Skeletal muscle satellite cell (primary cell): ENCODE measurements at regions not wholly inside any gene's neighbourhood (a gene's known extent, or its start where the extent isn't known, plus 50 kb on each side); places are given as distances from the start of the nearest gene placed in this dataset.
"Not testable (repeated sequence)": the region's sequence is repeated elsewhere in the genome, so short reads cannot be mapped to it uniquely, and the experiment has no call there.

Experiments used
- H3K27me3 ChIP-seq: 2 replicates; pipeline ENCODE4 v1.7.0; 2013; ENCODE audit warnings: low read length; ENCODE audit not compliant: control insufficient read depth, insufficient read depth
- H3K36me3 ChIP-seq: 2 replicates; pipeline ENCODE4 v1.7.0; 2013; ENCODE audit warnings: mild to moderate bottlenecking, control low read depth, low read length; ENCODE audit not compliant: insufficient read depth
- H3K4me1 ChIP-seq: 2 replicates; pipeline ENCODE4 v1.7.0; 2013; ENCODE audit warnings: low read length; ENCODE audit not compliant: control insufficient read depth, insufficient read depth
- H3K4me2 ChIP-seq: 2 replicates; pipeline ENCODE4 v1.7.0; 2013; ENCODE audit warnings: mild to moderate bottlenecking, low read length
- H3K4me3 ChIP-seq: 2 replicates; pipeline ENCODE4 v1.7.0; 2013; ENCODE audit warnings: low read length
- H3K9ac ChIP-seq: 2 replicates; pipeline ENCODE4 v1.7.0; 2013; ENCODE audit warnings: mild to moderate bottlenecking, low read depth, low read length, moderate library complexity
- H3K9me3 ChIP-seq: replicated peaks from 2 replicates; pipeline ENCODE4 v1.7.0; 2013; ENCODE audit warnings: mild to moderate bottlenecking, control low read depth, low read length

- no peaks in the 10 kb centered on the region for H3K9me3 ChIP-seq
- no peak overlapping the region for H3K4me3 ChIP-seq
- H3K9ac ChIP-seq, result no peak overlapping the region
- H3K36me3 ChIP-seq, result no peaks in the 10 kb centered on the region
- H3K27me3 ChIP-seq, result no peaks in the 10 kb centered on the region
- H3K4me1 ChIP-seq, result no peaks in the 10 kb centered on the region
- H3K4me2 ChIP-seq, result no peak overlapping the region
Measured at GRCh38 chr10:55742487-55742886, 618.6 kb downstream of the ZWINT start.

GRCh38 chr10:55740767-55741166, 620.3 kb downstream of the ZWINT start:
- not testable (repeated sequence) for H3K27me3 ChIP-seq, H3K9ac ChIP-seq, H3K4me3 ChIP-seq, H3K4me2 ChIP-seq, H3K4me1 ChIP-seq, H3K36me3 ChIP-seq, H3K9me3 ChIP-seq

GRCh38 chr10:55740110-55740509, 620.9 kb downstream of the ZWINT start:
- no peak overlapping the region for H3K4me2 ChIP-seq
- H3K9me3 ChIP-seq, result no peaks in the 10 kb centered on the region
- H3K36me3 ChIP-seq, result no peaks in the 10 kb centered on the region
- no peaks in the 10 kb centered on the region for H3K4me1 ChIP-seq
- H3K27me3 ChIP-seq, result no peaks in the 10 kb centered on the region
- no peak overlapping the region for H3K4me3 ChIP-seq
- H3K9ac ChIP-seq, result no peak overlapping the region

GRCh38 chr10:55734112-55734511, 626.9 kb downstream of the ZWINT start:
- Histone ChIP-seq H3K4me1 (no peaks in the 10 kb centered on the region), H3K27me3 (no peaks in the 10 kb centered on the region), H3K4me2 (no peak overlapping the region), H3K36me3 (no peaks in the 10 kb centered on the region), H3K4me3 (no peak overlapping the region), H3K9me3 (peaks cover 3% of the 10 kb centered on the region), H3K9ac (no peak overlapping the region)

GRCh38 chr10:55704950-55705349, 656.1 kb downstream of the ZWINT start:
- Histone ChIP-seq H3K4me2 (no peak overlapping the region), H3K9ac (no peak overlapping the region), H3K4me1 (no peaks in the 10 kb centered on the region), H3K36me3 (no peaks in the 10 kb centered on the region), H3K27me3 (no peaks in the 10 kb centered on the region), H3K4me3 (no peak overlapping the region), H3K9me3 (peaks cover 12% of the 10 kb centered on the region)

- Histone ChIP-seq H3K36me3 (no peaks in the 10 kb centered on the region), H3K4me1 (no peaks in the 10 kb centered on the region), H3K4me3 (no peak overlapping the region), H3K27me3 (no peaks in the 10 kb centered on the region), H3K4me2 (no peak overlapping the region), H3K9me3 (peaks cover 9% of the 10 kb centered on the region), H3K9ac (no peak overlapping the region)
Measured at GRCh38 chr10:55668326-55668922, 692.6 kb downstream of the ZWINT start.

- Histone ChIP-seq H3K4me1 (no peaks in the 10 kb centered on the region), H3K9me3 (no peaks in the 10 kb centered on the region), H3K4me3 (no peak overlapping the region), H3K36me3 (no peaks in the 10 kb centered on the region), H3K27me3 (no peaks in the 10 kb centered on the region), H3K4me2 (no peak overlapping the region), H3K9ac (no peak overlapping the region)
Measured at GRCh38 chr10:55653531-55653930, 707.5 kb downstream of the ZWINT start.

- H3K9me3 ChIP-seq, result no peaks in the 10 kb centered on the region
- H3K36me3 ChIP-seq, result no peaks in the 10 kb centered on the region
- no peak overlapping the region for H3K4me2 ChIP-seq
- no peaks in the 10 kb centered on the region for H3K27me3 ChIP-seq
- H3K4me1 ChIP-seq, result no peaks in the 10 kb centered on the region
- H3K9ac ChIP-seq, result no peak overlapping the region
- no peak overlapping the region for H3K4me3 ChIP-seq
Measured at GRCh38 chr10:55641601-55642000, 719.5 kb downstream of the ZWINT start.

- H3K4me2 ChIP-seq, result peak overlapping the region; percentile 49
- no peaks in the 10 kb centered on the region for H3K9me3 ChIP-seq
- H3K36me3 ChIP-seq, result no peaks in the 10 kb centered on the region
- H3K4me1 ChIP-seq, result no peaks in the 10 kb centered on the region
- no peaks in the 10 kb centered on the region for H3K27me3 ChIP-seq
- peak overlapping the region; percentile 34 for H3K4me3 ChIP-seq
- H3K9ac ChIP-seq, result no peak overlapping the region
Measured at GRCh38 chr10:55631071-55631654, 729.9 kb downstream of the ZWINT start.

GRCh38 chr10:55630491-55631056, 730.5 kb downstream of the ZWINT start:
- Histone ChIP-seq H3K4me2 (peak overlapping the region; percentile 23), H3K4me1 (no peaks in the 10 kb centered on the region), H3K9ac (no peak overlapping the region), H3K27me3 (no peaks in the 10 kb centered on the region), H3K9me3 (no peaks in the 10 kb centered on the region), H3K4me3 (no peak overlapping the region), H3K36me3 (no peaks in the 10 kb centered on the region)

- no peak overlapping the region for H3K4me3 ChIP-seq
- no peak overlapping the region for H3K4me2 ChIP-seq
Measured at GRCh38 chr10:55629793-55630490, 731.1 kb downstream of the ZWINT start.

More at GRCh38 chr10:55629793-55630490, 731.1 kb downstream of the ZWINT start:
- Histone ChIP-seq H3K9ac (no peak overlapping the region), H3K4me1 (no peaks in the 10 kb centered on the region), H3K36me3 (no peaks in the 10 kb centered on the region), H3K9me3 (no peaks in the 10 kb centered on the region), H3K27me3 (no peaks in the 10 kb centered on the region)
